ENCODE measurements at regions not wholly inside any gene's neighbourhood (a gene's known extent, or its start where the extent isn't known, plus 50 kb on each side); places are given as distances from the start of the nearest gene placed in this dataset.

DNA sequence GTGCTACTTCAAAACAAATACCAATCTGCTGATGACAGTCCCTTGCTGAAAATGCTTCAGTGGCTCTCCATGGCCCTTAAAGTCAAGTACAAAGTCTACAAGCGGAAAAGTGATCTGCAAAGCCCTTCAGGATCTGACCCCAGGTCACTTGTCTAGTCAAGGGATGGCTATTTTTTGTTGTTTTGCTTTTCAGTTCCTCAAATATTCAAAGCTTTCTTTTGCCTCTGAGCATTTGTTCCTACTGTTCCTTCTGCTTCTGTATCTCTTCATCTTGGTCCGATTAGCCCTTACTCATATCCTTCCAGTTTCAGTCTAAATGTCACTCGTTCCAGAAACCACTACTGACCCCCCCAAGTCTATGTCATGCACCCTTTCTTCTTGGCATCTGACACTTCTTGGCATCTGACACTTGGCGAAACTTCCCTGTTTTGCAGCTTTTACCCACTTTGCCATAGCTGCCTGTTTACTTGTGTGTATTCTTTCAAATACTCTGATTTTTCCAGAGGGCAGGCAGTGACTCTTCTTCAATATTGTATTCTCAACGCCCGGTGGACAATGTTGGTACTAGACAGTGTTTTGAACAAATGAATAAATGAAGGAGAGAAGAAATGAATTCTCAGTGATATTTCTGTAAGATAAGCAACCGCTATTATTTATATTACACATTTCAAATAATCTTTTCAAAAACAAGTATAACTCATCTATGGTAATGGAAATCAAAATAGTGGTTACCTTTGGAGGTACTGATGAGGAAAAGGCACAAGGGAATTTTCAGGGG is 175.9 kb upstream of the FN1 start:
- Mint-ChIP-seq H3K4me1 (ENCODE audit: low read depth in 2 of 2) (no peaks in the 10 kb centered on the region), H3K4me3 (no peak overlapping the region), H3K9me3 (no peaks in the 10 kb centered on the region), H3K27ac (no peak overlapping the region), H3K27me3 (peaks cover 5 to 21% of the 10 kb centered on the region in 2 donors), H3K36me3 (no peaks in the 10 kb centered on the region)
- DNase-seq (ENCODE audit: low spot score) (no peak), ATAC-seq (no peak)

DNA sequence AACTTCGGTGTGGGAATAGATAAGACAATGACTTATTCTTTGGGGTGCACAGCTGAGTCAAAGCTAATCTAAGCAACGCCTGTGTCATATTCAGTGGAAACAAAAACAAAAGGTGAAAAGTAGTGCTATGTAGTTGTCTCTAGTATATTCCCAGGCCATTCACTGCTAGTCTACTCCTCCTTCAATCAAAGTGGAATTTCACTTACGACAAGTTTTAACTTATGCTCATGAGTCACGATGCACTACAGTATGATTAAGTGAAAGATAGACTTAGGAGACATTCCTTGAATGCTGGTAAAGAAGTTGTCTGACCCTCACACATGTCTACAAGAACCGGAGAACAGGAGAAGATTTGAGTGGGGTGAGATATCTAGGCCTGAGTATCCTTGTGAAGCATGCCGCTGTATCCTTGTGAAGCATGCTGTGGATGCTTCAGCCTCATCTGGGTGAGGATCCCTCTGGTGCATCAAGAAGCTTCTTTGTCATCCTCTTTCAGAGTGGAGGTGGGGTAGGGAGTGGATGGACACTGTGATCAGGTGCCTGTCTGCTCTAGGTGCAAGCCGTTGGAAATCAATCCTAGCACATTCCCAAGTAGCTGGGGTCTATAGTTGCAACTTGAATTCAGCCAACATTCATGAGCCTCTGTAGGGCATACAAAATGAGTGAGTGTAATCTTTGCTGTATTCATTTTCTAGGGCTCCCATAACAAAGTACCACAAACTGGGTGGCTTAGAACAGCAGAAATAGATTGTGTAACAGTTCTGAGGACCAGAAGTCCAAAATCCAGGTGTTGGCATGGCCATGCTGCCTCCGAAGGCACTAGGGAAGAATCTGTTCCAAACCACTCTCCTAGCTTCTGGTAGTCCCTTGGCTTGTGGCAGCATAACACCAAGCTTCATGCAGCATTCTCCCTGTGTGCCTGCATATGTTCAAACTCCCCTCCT is 173.5 kb upstream of the FN1 start:
- H3K27me3 Mint-ChIP-seq, result peaks cover 4 to 23% of the 10 kb centered on the region in 2 donors
- no peak for DNase-seq (ENCODE audit: low spot score)
- no peaks in the 10 kb centered on the region for H3K36me3 Mint-ChIP-seq
- no peak overlapping the region for H3K4me3 Mint-ChIP-seq
- ATAC-seq, result no peak
- no peaks in the 10 kb centered on the region for H3K9me3 Mint-ChIP-seq
- H3K27ac Mint-ChIP-seq, result no peak overlapping the region
- no peaks in the 10 kb centered on the region for H3K4me1 Mint-ChIP-seq (ENCODE audit: low read depth in 2 of 2)

DNA sequence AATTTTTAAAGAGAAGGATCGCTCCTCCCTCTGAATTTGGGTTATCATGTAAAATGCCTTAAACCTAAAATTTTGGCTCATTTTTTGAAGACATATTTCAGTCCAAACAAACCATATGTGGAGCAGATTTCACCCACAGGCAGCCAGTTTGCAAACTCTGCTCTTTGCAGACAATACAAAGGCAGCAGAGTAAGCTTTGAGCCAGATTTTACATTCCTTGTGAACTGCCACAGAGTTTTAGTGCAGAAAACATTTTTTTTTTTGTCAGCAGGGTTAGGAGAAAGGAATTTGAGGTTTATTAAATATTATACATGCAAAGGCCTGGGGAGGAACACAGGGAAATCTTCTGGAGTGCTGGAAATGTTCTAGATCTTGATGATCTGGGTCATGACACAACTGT is 171.9 kb upstream of the FN1 start:
- H3K27me3 Mint-ChIP-seq, result peaks cover 8 to 36% of the 10 kb centered on the region in 2 donors
- no peak overlapping the region for H3K4me3 Mint-ChIP-seq
- H3K36me3 Mint-ChIP-seq, result no peaks in the 10 kb centered on the region
- H3K9me3 Mint-ChIP-seq, result no peaks in the 10 kb centered on the region
- H3K4me1 Mint-ChIP-seq (ENCODE audit: low read depth in 2 of 2), result no peaks in the 10 kb centered on the region
- ATAC-seq, result no peak
- H3K27ac Mint-ChIP-seq, result no peak overlapping the region
- DNase-seq (ENCODE audit: low spot score), result no peak

DNA sequence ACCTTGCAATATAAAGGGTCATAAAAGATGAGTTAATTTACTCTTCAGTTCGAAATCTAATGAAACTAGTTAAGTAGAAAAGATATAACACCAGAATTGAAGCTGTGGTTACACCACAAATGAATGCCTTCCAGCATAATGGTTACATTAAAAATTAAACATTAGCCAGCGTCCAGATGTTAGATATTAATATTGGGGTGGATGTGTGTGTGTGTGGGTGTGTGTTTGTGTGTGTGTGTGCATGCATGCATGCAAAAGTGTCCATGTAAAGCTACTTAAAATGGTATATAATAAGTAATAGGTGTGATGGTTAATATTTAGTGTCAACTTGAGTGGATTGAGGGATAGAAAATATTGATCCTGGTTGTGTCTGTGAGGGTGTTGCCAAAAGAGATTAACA is 170.4 kb upstream of the FN1 start:
- Mint-ChIP-seq H3K4me1 (ENCODE audit: low read depth in 2 of 2) (no peaks in the 10 kb centered on the region), H3K27me3 (peaks cover 6 to 32% of the 10 kb centered on the region in 2 donors), H3K9me3 (no peaks in the 10 kb centered on the region), H3K4me3 (no peak overlapping the region), H3K27ac (no peak overlapping the region), H3K36me3 (no peaks in the 10 kb centered on the region)
- no peak for DNase-seq (ENCODE audit: low spot score)
- no peak for ATAC-seq

DNA sequence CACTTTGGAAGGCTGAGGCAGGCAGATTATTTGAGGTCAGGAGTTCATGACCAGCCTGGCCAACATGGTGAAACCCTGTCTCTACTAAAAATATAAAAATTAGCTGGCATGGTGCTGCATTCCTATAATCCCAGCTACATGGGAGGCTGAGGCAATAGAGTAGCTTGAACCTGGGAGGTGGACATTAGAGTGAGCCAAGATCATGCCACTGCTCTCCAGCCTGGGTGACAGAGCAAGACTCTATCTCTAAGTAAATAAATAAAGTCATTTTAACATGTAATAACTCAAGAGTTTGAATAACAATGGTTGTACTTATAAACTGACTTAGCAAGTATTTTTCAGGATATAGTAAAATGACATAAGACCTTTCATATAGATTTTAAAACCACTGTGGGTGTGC is 169.3 kb upstream of the FN1 start:
- Mint-ChIP-seq H3K4me1 (ENCODE audit: low read depth in 2 of 2) (no peaks in the 10 kb centered on the region), H3K36me3 (no peaks in the 10 kb centered on the region)
- no peak for ATAC-seq

DNA sequence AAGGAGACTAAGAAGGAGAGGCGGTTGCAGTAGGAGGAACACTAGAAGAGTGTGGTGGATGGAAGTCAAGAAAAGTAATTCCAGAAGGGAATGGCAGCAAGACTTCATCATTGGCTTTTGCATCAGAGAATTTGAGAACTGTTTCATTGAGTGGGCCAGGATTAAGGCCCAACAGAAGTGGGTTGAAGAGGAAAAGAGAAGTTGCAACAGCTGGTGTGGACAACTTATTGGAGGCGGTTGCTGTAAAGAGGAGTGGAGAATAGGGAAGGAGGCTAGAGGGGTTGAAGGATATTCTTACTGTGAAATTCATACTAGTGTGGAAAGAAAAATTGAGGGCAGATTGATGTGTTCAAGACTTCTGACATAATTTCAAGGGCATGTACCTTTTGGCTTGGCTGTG is 168.7 kb upstream of the FN1 start:
- no peaks in the 10 kb centered on the region for H3K36me3 Mint-ChIP-seq
- H3K4me1 Mint-ChIP-seq (ENCODE audit: low read depth in 2 of 2), result no peaks in the 10 kb centered on the region
- ATAC-seq, result no peak
- no peaks in the 10 kb centered on the region for H3K9me3 Mint-ChIP-seq
- H3K4me3 Mint-ChIP-seq, result no peak overlapping the region
- no peak overlapping the region for H3K27ac Mint-ChIP-seq
- DNase-seq (ENCODE audit: low spot score), result no peak
- H3K27me3 Mint-ChIP-seq, result peaks cover 4 to 31% of the 10 kb centered on the region in 2 donors

More for the DNA sequence above, 169.3 kb upstream of the FN1 start:
- Mint-ChIP-seq H3K9me3 (no peaks in the 10 kb centered on the region), H3K4me3 (no peak overlapping the region), H3K27me3 (peaks cover 4 to 31% of the 10 kb centered on the region in 2 donors), H3K27ac (no peak overlapping the region)
- DNase-seq (ENCODE audit: low spot score), result no peak

DNA sequence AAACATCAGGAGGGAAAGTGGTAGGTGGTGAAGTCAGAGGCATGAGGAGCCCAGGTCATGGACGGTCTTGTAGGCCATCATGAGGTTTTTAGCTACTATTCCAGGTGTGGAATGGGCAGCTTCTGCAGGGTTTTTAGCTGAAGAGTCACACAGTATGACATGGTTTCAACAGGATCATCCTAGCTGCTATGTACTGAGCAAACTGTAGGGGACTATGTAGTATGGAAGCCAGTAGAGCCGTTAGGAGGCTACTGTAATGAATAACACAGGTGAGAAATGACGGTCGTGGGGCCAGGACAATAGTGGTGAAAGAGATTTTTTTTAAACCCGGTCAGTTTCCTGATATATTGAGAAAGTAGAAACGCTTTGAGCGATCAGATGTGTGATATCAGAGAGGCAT is 167.6 kb upstream of the FN1 start:
- H3K4me3 Mint-ChIP-seq, result no peak overlapping the region
- H3K36me3 Mint-ChIP-seq, result no peaks in the 10 kb centered on the region

DNA sequence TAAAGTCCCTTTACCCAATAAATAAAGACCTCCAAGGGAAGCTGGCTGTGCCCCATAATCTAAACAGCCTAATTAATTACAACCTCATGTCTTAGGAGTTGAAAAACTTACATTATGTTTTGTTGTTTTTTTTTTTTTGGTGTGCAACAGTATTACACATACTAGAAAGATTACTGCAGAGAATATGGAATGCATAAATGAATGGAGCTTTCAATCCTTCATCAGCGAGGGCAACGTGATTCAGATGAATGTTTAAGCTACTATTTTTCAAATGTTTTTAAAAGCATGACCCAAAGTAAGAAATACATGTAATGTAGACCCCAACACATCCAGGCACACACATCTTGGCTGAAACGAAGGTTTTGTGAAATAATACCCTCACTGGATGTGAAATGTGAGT is 167.1 kb upstream of the FN1 start:
- H3K4me1 Mint-ChIP-seq (ENCODE audit: low read depth in 2 of 2), result no peaks in the 10 kb centered on the region
- ATAC-seq, result no peak
- H3K36me3 Mint-ChIP-seq, result no peaks in the 10 kb centered on the region
- peaks cover 4 to 31% of the 10 kb centered on the region in 2 donors for H3K27me3 Mint-ChIP-seq
- no peaks in the 10 kb centered on the region for H3K9me3 Mint-ChIP-seq
- no peak for DNase-seq (ENCODE audit: low spot score)
- H3K27ac Mint-ChIP-seq, result no peak overlapping the region
- no peak overlapping the region for H3K4me3 Mint-ChIP-seq

More for the DNA sequence above, 167.6 kb upstream of the FN1 start:
- peaks cover 4 to 31% of the 10 kb centered on the region in 2 donors for H3K27me3 Mint-ChIP-seq
- ATAC-seq (no peak), DNase-seq (ENCODE audit: low spot score) (no peak)
- H3K4me1 Mint-ChIP-seq (ENCODE audit: low read depth in 2 of 2), result no peaks in the 10 kb centered on the region
- H3K9me3 Mint-ChIP-seq, result no peaks in the 10 kb centered on the region
- no peak overlapping the region for H3K27ac Mint-ChIP-seq

DNA sequence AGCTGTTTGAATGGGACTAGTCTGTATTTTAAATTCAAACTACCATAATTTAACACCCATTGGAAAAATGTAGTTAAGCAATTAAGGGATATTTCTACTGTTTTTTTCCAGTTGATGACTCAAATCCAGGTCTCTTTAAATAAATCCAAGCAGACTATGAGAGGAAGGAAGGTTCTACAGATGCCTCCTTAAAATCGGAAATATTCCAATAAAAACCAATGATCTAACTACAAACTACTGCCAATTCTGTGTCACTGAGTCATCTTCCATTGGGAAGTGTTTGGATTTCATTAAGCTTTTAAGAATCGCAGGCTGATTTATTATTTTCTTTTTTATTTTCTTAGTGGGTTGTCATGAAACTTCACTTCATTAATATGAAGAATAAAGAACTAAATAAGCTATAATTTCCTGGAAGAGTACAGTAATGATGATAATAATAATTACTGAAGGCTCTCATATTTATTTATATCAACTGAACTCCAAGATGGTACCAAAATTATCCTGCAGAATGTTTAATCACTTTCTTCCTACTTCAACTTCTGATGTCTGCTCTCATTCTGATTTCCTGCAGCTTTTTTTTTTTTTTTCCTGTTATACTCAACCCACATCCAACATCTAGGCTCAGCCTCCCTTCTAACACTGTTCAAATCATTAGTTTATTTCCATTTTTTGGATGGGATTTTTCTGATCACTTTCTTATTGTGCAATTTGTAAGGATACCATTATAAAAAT is 166.3 kb upstream of the FN1 start:
- H3K4me3 Mint-ChIP-seq, result no peak overlapping the region
- no peak overlapping the region for H3K27ac Mint-ChIP-seq
- DNase-seq (ENCODE audit: low spot score), result no peak
- ATAC-seq, result no peak
- no peaks in the 10 kb centered on the region for H3K4me1 Mint-ChIP-seq (ENCODE audit: low read depth in 2 of 2)
- H3K36me3 Mint-ChIP-seq, result no peaks in the 10 kb centered on the region
- H3K27me3 Mint-ChIP-seq, result peaks cover 4 to 31% of the 10 kb centered on the region in 2 donors
- no peaks in the 10 kb centered on the region for H3K9me3 Mint-ChIP-seq

DNA sequence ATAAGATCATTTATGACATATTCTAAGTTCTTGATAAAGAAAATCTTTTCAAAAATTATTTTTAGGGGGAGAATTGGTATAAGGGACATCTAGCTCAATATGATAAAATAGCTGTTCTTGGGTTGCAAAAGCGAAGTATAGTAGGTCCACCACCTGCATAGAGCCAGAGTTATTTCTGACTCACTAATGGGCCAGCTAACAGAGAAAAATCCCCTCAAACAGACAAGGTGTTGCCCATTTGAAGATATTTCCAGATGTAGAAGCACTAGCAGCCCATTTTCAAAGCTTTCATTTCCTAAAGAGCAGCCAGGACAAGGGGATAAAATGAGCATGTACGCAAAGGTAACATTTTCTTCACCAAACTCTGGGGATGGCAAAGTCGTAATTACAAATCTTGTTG is 165.7 kb upstream of the FN1 start:
- Mint-ChIP-seq H3K4me3 (no peak overlapping the region), H3K27ac (no peak overlapping the region), H3K4me1 (ENCODE audit: low read depth in 2 of 2) (no peaks in the 10 kb centered on the region), H3K27me3 (peaks cover 4 to 31% of the 10 kb centered on the region in 2 donors), H3K9me3 (no peaks in the 10 kb centered on the region), H3K36me3 (no peaks in the 10 kb centered on the region)
- DNase-seq (ENCODE audit: low spot score) (no peak), ATAC-seq (no peak)

DNA sequence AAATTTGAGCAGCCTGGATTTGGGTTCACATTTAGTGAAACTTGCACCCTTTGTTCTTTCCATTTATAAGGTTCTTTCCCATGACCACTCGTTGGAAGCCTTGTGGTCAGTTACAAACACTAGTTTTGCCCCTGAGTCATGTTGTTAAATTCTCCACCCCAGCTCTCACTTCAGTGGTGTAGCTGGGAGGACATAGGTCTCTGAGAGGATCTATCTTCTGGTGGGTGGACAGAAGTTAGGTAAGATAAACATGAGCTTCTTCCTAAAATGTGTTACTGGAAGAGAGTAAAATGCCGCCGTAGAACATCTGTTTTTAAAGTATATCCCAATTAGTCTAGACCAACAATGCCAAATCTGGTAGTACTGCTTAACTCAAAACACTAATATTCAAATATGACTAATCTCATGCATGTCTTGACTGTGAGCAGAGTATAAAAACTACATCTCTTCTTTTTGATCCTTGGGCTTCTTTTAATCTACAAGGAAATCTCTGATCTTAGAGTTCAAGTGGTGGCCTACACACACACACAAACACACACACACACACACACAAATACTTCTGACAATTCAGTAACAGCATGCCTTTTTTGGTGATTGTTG is 162.6 kb upstream of the FN1 start:
- Mint-ChIP-seq H3K27me3 (peaks cover 1 to 18% of the 10 kb centered on the region in 2 donors), H3K36me3 (no peaks in the 10 kb centered on the region), H3K27ac (no peak overlapping the region), H3K4me3 (no peak overlapping the region), H3K4me1 (ENCODE audit: low read depth in 2 of 2) (no peaks in the 10 kb centered on the region), H3K9me3 (no peaks in the 10 kb centered on the region)
- DNase-seq (ENCODE audit: low spot score), result no peak
- ATAC-seq, result no peak

DNA sequence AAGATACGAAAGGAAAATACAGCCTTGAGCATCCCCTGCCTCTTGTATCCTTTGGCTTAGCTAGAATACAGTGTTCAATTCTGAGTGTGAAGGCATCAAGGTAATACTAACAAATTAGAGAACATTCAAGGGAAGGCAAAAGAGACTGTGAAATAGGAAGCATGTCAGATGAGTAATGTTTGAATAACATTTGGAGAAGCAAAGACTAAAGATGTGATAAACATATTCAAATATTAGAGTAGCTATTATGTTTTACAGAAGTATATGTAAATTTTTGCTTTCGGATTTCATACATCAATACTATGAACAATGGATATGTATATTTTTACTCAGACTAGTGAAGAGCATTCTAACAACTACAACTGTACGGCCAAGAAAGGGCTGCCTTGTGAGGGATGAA is 161.7 kb upstream of the FN1 start:
- H3K4me3 Mint-ChIP-seq, result no peak overlapping the region
- no peak for ATAC-seq
- H3K4me1 Mint-ChIP-seq (ENCODE audit: low read depth in 2 of 2), result no peaks in the 10 kb centered on the region
- peaks cover 0 to 10% of the 10 kb centered on the region in 2 donors for H3K27me3 Mint-ChIP-seq
- H3K36me3 Mint-ChIP-seq, result no peaks in the 10 kb centered on the region
- no peaks in the 10 kb centered on the region for H3K9me3 Mint-ChIP-seq
- no peak overlapping the region for H3K27ac Mint-ChIP-seq
- no peak for DNase-seq (ENCODE audit: low spot score)

DNA sequence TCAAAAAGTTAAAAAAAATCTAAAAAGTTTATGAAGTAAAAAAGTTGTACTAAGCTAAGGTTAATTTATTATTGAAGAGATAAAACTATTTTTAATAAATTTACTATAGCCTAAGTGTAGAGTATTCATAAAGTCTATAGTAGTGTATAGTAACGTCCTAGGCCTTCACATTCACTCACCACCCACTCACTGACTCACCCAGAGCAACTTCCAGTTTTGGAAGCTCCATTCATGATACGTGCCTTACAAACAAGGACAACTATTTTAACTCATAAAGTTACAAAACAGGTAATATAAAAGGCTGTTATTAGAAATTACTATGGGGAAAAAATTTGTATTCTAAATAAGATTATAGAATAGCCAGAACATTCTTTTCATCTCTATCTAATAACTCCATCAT is 158.9 kb upstream of the FN1 start:
- DNase-seq (ENCODE audit: low spot score), result no peak
- H3K9me3 Mint-ChIP-seq, result no peaks in the 10 kb centered on the region
- H3K4me1 Mint-ChIP-seq (ENCODE audit: low read depth in 2 of 2), result no peaks in the 10 kb centered on the region
- H3K4me3 Mint-ChIP-seq, result no peak overlapping the region
- H3K36me3 Mint-ChIP-seq, result no peaks in the 10 kb centered on the region
- H3K27ac Mint-ChIP-seq, result no peak overlapping the region
- H3K27me3 Mint-ChIP-seq, result peaks cover 4 to 15% of the 10 kb centered on the region in 2 donors
- ATAC-seq, result no peak
